Myocyte (in vitro differentiated cells): ENCODE measurements at regions not wholly inside any gene's neighbourhood (a gene's known extent, or its start where the extent isn't known, plus 50 kb on each side); places are given as distances from the start of the nearest gene placed in this dataset.

ENCODE experiments used
- DNase-seq: peaks from one replicate; pipeline ENCODE4 v3.0.0-alpha.2; 2012; ENCODE audit warnings: low read depth

DNA sequence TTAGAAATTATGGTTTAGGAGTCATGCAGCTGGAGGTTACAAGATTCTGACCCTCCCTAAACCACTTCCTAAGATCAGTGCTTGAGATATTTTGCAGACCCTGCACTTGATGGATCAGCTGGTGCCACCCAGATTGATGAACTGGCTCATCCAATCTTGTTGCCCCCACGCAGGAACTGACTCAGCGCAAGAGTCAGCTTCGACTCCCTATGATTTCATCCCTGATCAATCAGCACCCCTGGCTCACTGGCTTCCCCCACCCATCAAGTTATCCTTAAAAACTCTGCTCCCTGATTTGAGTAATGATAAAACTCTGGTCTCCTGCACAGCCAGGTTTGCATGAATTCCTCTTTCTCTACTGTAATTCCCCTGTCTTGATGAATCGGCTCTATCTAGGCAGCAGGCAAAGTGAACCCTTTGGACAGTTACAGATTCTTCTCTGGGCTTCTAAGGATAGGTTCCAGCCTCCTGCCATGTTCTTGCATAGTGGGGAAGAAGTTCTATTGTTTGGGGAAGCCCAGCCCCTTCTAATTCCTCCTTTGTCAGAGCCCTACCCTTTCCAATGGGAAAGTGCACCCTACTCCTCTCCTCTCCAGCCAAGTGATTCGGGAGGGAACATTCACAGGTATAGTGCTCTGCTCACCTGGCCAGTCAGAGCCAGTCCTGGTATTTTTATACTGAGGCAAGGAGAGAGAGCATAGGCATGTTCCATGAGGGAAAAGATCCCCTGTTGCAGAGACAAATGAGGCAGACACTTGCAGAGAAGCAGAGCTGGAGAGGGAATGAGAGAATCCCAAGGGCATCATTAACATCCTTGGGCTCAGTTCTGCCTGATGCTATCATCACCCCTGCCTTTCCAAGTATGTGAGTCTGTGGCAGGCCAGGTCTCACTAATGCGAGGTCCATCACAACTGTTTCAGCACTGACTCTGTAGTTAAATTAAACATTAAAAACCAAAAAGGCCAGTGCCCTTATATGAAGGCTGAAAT, 224.4 kb upstream of the GALNT17 start:
- DNase-seq, result no peak

DNA sequence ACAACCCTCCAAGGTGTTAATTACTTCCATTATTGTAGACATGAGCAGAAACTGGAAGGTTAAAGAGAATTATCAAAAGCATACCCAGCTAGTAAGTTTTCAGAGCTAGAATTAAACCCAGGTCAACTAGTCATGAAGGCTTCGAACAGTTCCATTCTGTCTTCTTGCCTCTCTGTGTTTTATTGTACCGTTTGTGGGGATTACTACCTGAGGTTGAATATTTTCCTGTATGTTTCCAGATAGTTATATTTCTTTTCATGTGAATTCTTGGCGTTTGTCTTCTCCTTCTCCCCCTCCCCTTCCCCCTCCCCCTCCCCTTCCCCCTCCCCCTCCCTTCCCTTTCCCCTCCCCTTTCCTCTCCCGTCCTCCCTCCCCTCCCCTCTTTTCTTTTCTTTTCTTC, 218.0 kb upstream of the GALNT17 start:
- no peak for DNase-seq

DNA sequence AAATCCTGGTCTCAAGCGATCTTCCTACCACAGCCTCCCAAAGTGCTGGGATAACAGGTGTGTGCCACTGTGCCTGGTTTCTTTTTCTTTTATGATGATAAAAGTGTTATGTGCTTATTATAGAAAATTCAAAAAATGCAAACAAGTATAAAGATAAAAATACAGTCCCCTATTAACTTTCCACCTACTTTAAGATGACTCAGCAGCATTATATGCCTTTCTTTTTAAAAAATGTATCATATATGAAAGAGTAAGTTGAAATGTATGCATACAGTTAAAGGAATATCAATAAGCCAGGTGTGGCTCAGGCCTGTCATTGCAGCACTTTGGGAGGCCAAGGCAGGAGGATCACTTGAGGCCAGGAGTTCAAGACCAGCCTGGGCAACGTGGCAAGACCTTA, 216.9 kb upstream of the GALNT17 start:
- no peak for DNase-seq

DNA sequence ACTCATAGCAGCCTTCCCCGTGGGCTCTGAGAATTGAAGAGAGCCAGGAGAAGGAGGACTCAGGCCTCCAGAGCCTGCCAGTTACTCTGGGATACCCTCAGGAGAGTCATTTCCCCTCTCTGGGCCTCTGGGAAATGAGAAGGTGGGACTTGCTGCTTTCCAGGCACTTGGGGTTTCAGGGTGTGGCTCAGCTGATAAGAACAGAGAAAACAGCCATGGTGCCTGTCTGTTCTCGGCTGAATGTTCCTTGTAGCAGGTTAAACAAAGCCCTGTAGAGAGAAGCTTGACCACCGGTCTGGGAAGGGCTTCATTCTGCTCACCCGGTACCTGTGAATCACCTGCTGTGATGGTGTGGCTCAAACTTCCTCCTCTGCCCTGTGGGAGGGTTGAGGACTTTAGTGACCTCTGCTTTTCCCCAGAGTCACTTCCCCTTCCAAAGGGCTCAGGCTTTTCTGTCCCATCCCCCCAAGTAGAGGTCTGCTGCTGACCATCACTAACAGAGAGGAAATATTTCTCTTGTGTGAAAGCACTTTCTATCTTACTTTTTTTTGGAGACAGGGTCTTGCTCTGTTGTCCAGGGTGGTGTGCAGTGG, 212.4 kb upstream of the GALNT17 start:
- DNase-seq, result no peak

DNA sequence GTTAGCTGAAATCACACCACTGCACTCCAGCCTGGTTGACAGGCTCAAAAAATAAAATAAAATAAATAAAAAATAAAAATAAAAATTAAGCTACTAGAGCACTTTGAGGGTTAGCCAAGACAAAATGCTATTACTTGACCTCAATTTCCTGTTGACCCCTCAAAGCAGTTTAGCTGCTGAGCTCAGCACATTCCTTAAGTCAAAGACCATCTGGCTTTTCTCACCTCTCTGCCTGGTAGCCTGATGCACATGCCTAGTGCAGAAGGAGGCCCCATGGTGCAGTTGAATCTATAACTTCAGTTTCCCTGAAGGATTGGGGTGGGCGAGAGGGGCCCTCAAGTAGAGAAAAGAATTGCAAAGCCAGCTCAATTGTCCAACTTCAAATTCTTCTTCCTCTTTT, 211.1 kb upstream of the GALNT17 start:
- DNase-seq, result no peak

DNA sequence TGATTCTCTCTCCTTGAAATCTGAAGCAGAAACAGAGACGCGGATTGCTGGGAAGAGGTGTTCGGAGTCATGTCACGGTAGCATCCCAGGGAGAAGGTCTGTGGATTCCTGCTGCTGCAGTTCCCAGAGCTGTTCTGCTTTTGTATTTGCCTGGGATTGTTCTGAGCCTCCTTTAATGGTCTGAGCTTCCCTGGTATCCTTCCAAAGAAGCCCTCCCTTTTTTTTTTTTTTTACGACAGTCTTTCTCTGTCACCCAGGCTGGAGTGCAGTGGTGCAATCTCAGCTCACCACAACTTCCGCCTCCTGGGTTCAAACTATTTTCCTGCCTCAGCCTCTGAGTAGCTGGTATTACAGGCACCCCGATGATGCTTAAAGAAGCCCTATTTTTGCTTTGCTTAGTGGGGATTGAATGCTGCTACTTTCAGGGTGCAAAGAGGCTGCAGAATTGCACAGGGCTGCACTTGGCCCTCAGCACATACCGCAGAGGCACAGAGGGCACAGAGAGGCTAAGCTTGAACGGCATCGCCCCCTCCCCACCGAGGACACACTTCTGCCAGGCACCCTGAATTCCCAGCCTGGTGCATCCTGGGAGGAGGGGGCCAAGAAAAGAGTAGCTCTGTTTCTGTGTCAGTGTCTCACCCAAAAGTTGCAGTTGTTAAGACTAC, 208.6 kb upstream of the GALNT17 start:
- no peak for DNase-seq

DNA sequence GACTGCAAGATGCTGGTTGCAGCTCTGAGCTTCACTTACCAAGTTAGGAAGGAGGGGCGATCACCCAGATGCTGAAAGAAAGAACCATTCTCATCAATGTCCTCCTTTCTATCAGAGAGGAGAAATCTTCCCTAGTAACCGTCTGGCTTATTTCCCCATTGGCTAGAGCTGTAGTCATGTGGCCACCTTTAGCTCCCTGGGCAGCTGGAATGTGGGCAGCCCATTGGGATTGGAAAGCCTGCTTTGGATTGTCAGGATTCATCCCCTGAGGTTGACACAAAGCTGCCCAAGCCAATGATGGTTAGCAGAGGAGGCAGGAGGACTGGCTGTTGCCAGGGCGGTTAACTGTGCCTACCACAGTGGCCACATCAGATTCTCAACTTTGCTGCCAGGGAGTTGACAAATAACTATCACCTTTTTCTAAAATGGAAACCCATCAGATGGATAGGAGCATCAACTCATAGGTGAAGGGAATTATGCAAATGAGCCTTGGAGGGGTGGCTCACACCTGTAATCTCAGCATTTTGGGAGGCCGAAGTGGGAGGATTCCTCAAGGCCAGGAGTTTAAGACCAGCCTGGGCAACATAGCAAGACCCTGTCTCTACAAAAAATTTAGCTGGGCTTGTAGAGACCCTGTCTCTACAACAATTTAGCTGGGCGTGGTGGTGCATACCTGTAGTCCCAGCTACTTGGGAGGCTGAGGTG, 206.4 kb upstream of the GALNT17 start:
- no peak for DNase-seq

DNA sequence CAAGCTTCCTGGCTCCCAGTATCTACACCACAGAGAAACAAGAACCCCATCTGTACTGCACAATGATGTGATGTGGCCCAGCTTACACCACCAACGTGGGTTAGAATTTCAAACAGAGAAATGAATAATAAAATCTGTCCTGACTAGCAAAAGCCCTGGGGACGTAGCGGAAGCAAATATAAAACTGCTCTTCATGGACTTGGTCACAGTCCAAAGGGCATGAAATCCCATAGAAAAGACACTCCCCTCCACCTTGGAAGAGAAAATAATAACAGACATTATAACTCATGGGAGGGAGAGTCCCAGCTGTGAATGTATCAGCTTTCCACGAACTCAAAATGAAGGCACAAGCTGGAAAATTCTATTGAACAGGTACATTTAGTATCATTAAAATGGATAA, 205.3 kb upstream of the GALNT17 start:
- DNase-seq, result no peak

DNA sequence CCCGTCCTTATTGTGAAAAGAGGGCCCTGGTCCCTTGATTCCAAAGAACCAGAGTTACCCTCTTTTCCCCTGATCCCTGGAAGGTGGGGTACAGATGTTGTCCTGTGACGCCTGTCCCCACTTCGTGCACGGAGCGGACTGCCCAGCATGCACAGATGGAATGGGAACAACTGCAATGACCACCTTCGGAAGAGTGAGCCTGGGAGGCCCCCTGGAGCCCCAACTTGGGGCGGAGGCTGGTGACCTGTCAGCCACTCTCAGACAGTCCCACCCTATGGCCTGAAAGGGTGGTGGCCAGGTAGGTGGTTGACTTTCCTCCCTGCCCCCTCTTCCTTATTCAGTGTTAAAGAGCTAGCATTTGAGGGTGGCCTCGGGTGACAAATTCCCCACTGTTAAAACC, 196.6 kb upstream of the GALNT17 start:
- DNase-seq, result no peak

DNA sequence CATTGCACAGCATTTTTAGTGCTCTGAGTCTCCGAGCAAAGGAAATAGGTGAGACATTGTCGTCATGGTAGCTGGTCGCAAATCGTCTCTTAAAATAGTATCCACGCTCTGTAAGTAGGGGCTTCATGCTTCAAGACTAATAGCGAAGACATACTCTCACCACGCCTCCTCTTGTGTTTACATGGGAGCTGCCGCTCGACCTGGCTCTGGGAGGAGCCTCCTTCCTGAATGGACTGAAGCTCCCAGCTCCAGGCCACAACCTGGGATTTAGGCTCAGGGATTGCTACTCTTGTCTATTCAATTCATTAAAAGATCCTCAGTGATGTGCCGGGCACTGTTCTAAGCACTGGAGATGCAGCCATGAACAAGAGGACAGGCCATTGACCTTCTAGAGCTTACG, 196.1 kb upstream of the GALNT17 start:
- DNase-seq, result no peak

DNA sequence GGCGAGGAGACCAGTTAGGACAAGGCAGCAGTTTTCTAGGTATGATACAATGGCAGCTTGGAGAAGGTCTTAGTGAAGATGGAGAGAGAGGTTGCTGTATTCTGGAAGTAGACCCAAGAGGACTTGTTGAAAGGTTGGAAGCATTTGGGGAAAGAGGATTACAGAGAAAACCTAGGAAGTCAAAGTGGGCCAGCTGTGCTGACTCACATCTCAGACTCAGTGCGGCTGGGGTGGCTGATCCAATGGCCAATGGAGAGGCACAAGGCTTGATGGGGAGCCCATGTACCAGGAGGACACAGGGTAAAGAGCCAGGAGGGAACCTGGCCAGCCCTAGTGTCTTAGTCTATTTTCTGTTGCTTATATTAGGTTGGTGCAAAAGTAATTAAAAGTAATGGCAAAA, 194.5 kb upstream of the GALNT17 start:
- no peak for DNase-seq

DNA sequence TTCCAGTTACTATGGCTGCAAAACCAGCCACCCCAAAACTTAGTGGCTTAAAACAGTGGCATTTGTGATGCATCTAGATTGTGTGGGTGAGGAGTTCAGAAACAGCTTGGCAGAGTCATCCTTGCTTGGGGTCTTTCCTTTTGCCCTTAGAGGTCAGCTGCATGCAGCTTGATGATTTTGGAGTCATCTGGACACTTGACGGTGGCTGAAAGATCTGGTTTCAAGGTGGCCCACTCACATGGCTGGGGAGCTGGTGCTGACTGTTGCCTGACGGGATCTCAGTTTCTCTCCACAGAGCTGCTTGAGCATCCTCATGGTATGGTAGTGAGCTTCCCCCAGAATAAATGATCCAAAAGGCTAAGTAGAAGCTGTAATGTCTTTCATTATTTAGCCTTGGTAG, 191.3 kb upstream of the GALNT17 start:
- no peak for DNase-seq

DNA sequence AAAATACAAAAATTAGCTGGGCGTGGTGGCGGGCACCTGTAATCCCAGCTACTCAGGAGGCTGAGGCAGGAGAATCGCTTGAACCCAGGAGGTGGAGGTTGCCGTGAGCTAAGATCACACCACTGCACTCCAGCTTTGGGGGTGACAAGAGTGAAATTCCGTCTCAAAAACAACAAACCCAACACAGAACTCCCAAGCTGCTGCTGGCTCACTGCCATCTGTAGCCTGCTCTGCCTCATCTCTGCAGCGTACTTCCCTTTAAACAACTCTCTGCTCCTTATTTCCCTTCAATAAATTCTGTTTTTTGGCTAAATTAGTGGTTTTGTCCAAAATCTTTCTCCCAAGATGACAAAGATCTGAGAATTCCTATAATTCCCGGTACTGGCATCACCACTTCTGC, 189.2 kb upstream of the GALNT17 start:
- no peak for DNase-seq

DNA sequence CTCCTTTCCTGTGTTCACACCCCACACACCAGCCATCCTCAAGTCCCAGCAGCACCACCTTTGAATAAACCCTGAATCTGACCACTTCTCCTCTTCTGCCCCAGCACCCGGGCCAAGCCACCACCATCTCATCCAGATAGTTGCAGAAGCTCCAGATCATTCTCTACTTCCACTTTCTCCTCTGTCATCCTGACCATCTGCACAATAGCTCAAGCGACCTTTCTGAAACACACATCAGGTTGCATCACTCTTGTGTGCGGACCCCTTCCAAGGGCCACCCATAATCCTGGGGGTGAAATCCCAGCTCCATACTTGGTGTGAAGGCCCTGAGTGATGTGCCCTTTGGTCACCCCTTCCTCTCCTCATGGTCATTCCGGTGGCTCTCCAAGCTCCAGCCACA, 187.4 kb upstream of the GALNT17 start:
- DNase-seq, result no peak

DNA sequence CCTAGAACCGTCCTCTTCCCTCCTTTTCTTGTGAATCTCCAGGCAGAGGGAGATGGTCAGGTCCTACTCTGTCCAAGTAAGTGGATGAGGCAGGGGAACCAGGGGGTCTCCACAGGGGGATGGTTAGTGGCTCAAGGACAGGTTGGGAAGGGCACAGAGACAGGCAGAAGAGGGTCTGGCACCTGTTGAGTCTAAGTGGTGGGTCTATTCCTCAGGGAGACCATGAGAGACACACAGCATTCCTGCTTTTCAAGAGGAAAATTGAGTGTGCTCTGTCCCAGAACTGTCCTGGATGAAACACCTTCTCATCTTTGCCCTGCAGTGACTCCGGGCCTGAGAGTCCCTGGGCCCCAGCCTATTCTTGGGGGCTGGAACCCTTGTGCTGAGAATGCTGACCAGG, 184.8 kb upstream of the GALNT17 start:
- no peak for DNase-seq

DNA sequence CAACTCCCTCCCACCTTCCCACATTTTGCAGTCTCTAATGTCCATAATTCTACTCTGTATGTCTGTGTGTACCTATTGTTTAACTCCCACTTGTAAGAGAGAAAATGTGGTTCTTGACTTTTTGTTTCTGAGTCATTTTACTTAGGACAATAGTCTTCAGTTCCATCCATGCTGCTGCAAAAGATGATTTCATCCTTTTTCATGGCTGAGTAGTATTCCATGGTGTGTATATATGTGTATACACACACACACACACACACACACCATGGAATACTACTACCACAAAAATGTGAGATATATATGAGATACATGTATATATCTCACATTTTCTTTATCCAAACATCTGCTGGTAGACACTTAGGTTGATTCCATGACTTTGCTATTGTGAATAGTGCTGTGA, 182.1 kb upstream of the GALNT17 start:
- DNase-seq, result no peak

DNA sequence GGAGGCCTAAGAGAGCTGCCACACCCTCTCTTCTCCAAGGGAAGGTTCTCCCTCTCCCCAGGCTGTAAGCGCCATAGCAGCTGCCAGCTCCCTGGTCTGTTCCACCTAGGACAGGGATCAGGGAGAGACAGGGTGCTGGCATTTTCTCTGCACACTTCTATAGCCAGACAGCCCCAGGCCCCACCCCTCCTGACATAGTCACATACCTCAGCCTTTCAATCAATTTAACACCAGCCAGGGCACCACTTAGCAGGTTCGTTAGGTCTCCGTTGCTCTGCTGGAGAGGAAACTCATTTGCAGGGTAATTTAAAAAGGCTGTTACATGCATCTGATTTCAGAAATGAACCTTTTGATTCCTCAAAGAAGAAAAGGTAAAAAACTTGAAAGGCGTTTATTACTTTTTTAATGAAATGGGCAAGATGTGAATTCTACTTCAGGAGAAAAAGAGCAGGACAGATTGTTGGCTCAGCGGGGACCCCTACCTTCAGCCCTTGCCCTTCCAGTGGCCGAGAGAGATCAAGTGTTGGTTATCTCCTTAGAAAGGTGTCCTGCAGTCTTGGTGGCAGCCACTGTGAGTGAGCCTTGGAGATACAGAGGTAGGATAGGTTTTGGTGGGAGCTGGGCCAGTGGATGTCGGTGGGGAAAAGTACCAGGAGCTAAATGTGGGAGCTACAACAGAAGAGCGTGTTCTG, 180.5 kb upstream of the GALNT17 start:
- no peak for DNase-seq

DNA sequence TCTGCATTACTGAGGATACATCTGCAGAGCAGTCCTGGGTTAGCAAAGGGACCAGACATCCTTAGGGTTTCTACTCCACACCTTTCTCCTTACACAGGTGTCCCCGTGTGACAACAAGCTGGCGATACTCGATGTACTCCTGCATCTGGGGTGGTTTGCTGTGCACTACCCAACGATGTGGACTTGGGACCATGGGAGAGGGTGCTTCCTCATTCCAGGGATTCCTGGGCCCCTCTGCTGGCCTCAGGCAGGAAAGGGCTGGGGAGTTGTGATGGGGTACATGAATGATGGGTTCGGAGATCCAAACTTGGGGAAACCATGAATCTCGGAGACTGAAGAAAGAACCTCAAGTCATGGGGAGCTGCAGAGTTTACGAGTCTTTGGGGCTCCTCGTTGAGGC, 179.6 kb upstream of the GALNT17 start:
- DNase-seq, result no peak

DNA sequence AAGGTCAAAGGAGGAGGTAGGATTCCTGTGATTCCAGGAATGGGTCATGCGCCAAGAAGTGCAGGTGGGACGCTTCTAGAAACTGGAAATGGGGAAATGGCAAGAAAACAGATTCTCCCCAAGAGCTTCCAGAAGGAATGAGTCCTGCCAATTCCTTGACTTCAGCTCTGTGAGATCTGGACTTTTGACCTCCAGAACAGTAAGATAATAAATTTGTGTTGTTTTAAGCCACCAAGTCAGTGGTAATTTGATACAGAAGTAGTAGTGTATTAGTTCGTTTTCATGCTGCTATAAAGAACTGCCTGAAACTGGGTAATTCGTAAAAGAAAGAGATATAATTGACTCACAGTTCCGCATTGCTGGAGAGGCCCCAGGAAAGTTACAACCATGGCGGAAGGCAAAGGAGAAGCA, 178.6 kb upstream of the GALNT17 start:
- no peak for DNase-seq

DNA sequence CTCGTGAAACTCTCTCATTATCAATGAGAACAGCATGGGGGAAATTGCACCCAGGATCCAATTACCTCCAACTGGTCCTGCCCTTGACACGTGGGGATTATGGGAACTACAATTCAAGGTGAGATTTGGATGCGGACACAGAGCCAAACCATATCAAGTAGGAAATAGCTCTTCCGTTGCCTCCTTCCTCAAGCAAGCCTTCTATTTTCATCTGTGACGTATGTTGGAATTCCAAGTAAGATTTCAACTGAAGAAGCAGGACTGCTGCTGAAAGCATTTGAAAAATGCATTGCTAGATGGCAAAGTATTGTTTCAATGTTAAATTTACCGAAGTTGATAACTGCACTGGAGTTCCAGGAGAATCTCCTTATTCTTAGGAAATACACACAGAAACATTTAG, 178.1 kb upstream of the GALNT17 start:
- no peak for DNase-seq

DNA sequence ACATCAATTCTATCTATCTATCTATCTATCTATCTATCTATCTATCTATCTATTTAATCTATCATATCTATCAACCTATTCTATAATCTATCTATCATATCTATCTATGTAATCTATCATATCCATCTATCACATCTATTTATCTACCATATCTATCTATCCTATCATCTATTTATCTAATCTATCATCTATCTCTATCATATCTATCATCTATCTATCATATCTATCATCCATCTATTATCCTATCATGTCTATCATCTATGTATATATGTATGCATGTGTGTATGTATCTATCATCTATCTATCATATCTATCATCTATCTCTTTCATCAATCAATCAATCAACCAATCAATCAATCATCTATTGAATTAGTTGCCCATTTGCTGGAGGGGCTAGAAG, 159.3 kb upstream of the GALNT17 start:
- no peak for DNase-seq
